ENCODE measurements at regions not wholly inside any gene's neighbourhood (a gene's known extent, or its start where the extent isn't known, plus 50 kb on each side); places are given as distances from the start of the nearest gene placed in this dataset.

DNA sequence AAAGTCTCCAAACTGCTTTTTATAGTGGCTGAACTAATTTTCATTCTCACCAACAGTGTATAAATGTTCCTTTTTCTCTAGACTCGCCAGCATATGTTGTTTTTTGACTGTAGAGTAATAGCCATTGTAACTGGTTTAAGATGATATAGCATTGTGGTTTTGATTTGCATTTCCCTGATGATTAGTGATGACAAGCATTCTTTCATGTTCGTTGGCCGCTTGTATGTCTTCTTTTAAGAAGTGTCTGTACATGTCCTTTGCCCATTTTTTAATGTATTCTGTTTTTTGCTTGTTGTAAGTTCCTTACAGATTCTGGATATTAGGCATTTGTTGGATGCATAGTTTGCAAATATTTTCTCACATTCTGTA lies 404.9 kb downstream of the FLRT2 start:
- TF ChIP-seq, protein P1, sequence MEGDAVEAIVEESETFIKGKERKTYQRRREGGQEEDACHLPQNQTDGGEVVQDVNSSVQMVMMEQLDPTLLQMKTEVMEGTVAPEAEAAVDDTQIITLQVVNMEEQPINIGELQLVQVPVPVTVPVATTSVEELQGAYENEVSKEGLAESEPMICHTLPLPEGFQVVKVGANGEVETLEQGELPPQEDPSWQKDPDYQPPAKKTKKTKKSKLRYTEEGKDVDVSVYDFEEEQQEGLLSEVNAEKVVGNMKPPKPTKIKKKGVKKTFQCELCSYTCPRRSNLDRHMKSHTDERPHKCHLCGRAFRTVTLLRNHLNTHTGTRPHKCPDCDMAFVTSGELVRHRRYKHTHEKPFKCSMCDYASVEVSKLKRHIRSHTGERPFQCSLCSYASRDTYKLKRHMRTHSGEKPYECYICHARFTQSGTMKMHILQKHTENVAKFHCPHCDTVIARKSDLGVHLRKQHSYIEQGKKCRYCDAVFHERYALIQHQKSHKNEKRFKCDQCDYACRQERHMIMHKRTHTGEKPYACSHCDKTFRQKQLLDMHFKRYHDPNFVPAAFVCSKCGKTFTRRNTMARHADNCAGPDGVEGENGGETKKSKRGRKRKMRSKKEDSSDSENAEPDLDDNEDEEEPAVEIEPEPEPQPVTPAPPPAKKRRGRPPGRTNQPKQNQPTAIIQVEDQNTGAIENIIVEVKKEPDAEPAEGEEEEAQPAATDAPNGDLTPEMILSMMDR (IDR thresholded peaks at IDR 0.05): no peak
- TF ChIP-seq EZH2phosphoT487 (IDR thresholded peaks at IDR 0.05) (no peak), EZH2 (IDR thresholded peaks at IDR 0.05) (no peak)

All from neural progenitor cell (in vitro differentiated cells).